NCI-H1436 (cell line): ENCODE measurements at regions not wholly inside any gene's neighbourhood (a gene's known extent, or its start where the extent isn't known, plus 50 kb on each side); places are given as distances from the start of the nearest gene placed in this dataset.
"Not testable (repeated sequence)": the region's sequence is repeated elsewhere in the genome, so short reads cannot be mapped to it uniquely, and the experiment has no call there.

ENCODE experiments used
- DNase-seq: peaks from one replicate; lab custom pipeline; 2025; lab: John Stamatoyannopoulos, UW

GRCh38 chr5:136620621-136621020 is 255.3 kb upstream of the TRPC7 start:
- DNase-seq: no peak

- no peak for DNase-seq
Measured at GRCh38 chr5:136620016-136620419, 254.7 kb upstream of the TRPC7 start.

DNA sequence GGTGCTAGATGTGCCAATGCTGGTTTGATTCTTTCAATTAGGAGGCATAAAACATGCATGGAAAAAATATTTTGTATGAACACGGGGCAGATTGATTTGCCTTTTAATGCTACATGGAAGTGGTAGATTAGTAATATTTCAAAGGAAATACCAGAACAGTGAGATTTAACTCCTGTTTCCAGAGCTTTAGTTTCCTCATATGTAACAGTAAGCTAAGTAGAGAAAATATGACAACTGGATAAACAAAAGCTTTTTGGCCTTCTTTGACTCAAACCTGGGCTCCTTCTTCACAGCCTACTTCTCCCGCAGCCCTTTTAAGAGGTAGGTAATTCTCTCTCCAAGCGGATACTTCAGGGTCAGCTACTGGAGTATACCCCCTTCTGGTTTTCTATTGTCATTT is 254.2 kb upstream of the TRPC7 start:
- DNase-seq: no peak

GRCh38 chr5:136615251-136616119 is 250.1 kb upstream of the TRPC7 start:
- no peak for DNase-seq

- no peak for DNase-seq
Measured at GRCh38 chr5:136613230-136613629, 247.9 kb upstream of the TRPC7 start.

DNA sequence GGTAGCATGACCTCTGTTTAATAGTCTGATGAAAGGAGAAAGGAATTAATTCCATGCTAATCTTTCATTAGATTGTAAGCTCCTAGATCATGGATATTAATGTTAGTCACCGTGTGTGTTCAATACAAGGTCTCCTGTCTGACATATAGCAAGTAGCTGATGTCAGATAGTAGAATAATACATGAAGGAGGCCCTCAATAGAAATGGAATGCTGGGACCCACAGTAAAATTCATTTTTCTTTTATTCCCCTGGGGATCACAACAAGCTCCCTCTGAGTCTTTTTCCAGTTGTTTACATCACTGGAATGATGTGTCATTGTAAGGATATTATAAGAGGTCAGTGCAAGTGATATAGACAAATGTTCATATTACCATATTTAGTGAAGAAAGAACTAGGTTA is 240.3 kb upstream of the TRPC7 start:
- DNase-seq: no peak

DNA sequence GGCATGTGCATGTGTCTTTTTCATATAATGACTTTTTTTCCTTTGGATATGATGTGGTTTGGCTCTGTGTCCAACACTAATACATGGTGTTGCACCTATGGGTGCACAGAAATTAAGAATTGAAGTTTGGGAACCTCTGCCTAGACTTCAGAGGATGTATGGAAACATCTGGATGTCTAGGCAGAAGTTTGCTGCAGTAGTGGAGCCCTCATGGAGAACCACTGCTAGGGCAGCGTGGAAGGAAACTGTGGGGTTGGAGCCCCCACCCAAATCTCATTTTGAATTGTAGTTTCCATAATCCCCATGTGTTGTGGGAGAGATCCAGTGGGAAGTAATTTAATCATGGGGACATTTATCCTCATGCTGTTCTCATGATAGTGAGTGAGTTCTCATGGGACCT is 235.0 kb upstream of the TRPC7 start:
- DNase-seq: no peak

DNA sequence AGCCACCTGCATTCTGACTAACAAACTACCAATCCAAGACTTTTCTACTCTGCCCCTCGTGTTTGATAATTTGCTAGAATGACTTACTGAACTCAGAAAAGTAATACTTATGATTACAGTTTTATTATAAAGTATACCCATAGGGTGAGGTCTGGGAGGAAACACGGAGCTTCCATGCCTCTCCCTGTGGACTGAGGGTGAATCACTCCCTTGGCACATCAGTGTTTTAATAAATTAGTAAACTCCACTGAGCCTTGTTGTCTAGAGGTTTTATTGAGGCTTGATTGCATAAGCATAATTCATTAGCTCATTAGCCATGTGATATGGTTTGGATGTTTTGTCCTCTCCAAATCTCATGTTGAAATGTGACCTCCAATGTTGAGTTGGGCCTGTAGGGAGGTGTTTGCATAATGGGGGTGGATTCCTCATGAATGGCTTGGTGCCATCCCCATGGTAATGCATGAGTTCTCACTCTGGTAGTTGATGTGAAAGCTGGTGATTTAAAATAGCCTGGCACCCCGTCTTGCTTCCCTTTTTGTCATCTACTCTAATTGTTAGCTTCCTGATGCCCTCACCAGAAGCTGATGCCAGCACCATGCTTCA is 233.6 kb upstream of the TRPC7 start:
- DNase-seq: no peak

GRCh38 chr5:136594416-136594815 is 229.1 kb upstream of the TRPC7 start:
- DNase-seq: no peak

DNA sequence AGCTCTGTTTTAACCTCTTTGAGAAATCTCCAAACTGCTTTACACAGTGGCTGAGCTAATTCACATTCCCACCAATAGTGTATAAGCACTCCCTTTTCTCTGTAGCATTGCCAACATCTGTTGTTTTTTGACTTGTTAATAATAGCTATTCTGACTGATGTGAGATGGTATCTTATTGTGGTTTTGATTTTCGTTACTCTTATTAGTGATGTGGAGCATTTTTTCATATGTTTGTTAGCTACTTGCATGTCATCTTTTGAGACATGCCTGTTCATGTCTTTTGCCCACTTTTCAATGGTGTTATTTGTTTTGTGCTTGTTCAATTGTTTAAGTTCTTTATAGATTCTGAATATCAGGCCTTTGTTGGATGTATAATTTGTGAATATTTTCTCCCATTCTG is 225.2 kb upstream of the TRPC7 start:
- DNase-seq: no peak

GRCh38 chr5:136586196-136586595 is 220.9 kb upstream of the TRPC7 start:
- DNase-seq: no peak

DNA sequence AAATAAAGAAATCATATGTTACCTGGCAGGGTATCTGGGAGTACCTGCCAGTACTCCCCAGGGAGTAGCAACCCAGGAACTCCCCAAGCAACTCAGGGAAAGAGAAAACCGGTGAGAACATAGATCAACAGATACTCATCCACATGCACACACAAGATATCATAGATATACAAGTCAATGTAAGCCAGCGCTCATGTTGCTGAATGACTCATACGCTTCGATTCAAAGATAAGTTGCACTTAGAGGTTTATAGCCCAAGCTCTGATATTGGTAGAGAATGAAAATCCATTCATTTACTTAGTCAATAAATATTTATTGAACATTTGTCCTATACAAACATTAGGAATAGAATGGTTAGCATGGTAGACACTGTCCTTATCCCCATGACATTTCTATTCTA is 219.1 kb upstream of the TRPC7 start:
- no peak for DNase-seq

- no peak for DNase-seq
Measured at GRCh38 chr5:136579238-136579637, 213.9 kb upstream of the TRPC7 start.

GRCh38 chr5:136569875-136570274 is 204.5 kb upstream of the TRPC7 start:
- DNase-seq: not testable (repeated sequence)

- not testable (repeated sequence) for DNase-seq
Measured at GRCh38 chr5:136565457-136565856, 200.1 kb upstream of the TRPC7 start.

DNA sequence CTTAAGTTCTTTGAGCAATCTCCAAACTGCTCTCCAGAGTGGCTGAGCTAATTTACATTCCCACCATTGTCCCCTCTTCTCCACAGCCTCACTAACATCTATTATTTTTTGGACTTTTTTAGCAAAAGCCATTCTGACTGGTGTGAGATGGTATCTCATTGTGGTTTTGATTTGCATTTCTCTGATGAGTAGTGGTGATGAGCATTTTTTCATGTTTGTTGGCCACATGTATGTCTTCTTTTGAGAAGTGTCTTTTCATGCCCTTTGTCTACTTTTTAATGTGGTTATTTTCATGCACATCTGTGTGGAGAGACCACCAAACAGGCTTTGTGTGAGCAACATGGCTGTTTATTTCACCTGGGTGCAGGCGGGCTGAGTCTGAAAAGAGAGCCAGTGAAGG is 199.7 kb upstream of the TRPC7 start:
- DNase-seq: not testable (repeated sequence)

DNA sequence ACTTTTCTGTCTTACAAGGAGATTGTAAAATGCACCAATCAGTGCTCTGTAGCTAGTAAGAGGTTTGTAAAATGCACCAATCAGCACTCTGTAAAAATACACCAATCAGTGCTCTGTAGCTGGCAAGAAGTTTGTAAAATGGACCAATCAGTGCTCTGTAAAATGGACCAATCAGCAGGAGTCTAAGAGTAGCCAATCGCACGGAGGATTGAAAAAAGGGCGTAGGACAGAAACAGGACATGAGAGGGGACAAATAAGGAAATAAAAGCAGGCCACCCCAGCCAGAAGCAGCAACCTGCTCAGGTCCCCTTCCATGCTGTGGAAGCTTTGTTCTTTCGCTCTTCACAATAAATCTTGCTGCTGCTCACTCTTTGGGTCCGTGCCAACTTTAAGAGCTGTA is 199.1 kb upstream of the TRPC7 start:
- not testable (repeated sequence) for DNase-seq

- DNase-seq: no peak
Measured at GRCh38 chr5:136563489-136563888, 198.1 kb upstream of the TRPC7 start.

DNA sequence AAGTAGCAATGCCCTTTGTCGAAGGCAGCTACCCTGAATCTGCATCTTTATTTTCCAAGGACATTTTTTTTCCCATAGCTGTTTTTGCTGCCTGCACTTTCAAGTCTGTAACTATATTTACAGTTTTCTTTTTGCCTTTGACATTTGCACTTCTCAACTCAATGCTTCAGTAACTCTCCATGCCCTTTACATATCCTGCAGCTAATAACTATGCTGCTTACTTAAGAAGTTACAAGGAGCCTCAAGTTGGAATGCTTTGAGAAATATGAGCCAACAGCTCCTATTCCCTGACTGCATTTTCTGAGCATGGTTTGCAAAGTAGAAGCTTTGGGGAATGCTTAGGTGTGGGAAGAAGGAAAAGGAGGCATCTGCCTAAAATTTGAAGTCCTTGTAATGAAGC is 194.8 kb upstream of the TRPC7 start:
- no peak for DNase-seq

GRCh38 chr5:136559651-136560050 is 194.3 kb upstream of the TRPC7 start:
- no peak for DNase-seq

DNA sequence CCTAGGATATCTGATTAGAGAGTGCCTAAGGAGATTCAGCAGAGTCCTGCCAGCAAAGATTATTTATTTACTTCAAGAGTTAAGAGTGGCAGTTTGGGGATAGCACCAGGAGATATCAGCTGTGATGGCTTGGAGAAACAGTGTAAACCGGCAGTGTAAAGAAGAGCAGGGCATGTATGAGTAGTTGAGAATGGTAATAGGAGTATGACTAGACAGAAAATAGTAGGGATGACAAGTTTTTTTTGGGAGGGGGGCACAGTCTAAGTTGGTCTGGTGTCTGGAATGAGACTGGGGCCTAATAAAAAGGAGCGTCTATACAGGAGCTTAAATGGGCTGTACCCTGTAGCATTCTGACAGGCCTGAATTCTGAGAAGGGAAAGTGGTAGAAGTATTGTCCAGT is 181.8 kb upstream of the TRPC7 start:
- not testable (repeated sequence) for DNase-seq

GRCh38 chr5:136546441-136546840 is 181.1 kb upstream of the TRPC7 start:
- not testable (repeated sequence) for DNase-seq

DNA sequence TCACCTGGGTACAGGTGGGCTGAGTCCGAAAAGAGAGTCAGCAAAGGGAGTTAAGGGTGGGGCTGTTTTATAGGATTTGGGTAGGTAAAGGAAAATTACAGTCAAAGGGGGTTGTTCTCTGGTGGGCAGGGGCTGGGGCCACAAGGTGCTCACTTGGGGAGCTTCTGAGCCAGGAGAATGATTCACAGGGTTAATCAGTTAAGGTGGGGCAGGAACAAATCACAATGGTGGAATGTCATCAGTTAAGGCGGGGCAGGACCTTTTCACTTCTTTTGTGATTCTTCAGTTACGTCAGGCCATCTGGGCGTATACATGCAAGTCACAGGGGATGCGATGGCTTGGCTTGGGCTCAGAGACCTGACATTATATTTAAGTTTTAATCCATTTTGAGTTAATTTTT is 179.7 kb upstream of the TRPC7 start:
- not testable (repeated sequence) for DNase-seq

- DNase-seq: no peak
Measured at GRCh38 chr5:136538534-136538933, 173.2 kb upstream of the TRPC7 start.
